HUDEP-2 (cell line): ENCODE measurements at regions not wholly inside any gene's neighbourhood (a gene's known extent, or its start where the extent isn't known, plus 50 kb on each side); places are given as distances from the start of the nearest gene placed in this dataset.
"Not testable (repeated sequence)": the region's sequence is repeated elsewhere in the genome, so short reads cannot be mapped to it uniquely, and the experiment has no call there.

Experiments
- DNase-seq, 76 experiments: peaks; one replicate each; lab custom pipeline; 2025; ENCODE audit not compliant: unreplicated experiment in 76 of 76; lab: John Stamatoyannopoulos, UW

DNA sequence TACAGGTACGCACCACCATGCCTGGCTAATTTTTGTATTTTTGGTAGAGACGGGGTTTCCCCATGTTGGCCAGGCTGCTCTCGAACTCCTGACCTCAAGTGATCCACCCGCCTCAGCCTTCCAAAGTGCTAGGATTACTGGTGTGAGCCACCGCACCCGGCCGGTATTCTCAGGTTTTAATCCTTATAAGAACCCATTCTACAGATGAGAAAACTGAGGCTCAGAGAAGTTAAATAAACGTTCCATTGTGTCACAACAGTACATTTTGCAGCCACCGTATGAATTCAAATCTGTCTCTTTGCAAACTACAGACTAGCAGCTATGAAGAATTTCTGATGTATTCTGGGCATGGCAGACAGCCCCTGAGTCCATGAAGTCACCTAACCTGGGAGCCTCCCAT is 60.9 kb upstream of the LAPTM4A start:
- DNase-seq: not testable (repeated sequence)

- DNase-seq: no peak
Observed at GRCh38 chr2:20111311-20112131, 60.1 kb upstream of the LAPTM4A start.

DNA sequence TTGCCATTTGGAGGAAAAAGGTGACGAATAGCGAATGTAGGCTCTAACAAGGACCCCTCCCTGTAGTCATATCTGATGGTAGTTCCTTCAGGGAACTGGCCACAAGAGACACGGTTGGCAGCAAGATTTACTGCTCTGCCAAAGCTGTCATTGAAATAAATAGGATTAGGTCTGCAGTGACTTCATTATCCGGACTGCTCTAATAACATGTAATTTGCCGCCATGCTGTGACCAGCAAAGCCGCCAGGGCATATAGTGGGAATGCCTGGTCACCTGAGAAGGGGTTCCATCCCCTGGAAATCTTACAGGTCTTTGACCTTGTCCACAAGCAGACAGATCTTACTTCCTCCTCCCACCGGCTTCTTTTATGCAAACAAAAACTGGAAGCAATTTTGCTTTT is 59.4 kb upstream of the LAPTM4A start:
- DNase-seq: no peak

- no peak for DNase-seq
Observed at GRCh38 chr2:20110383-20110782, 59.0 kb upstream of the LAPTM4A start.

GRCh38 chr2:20108655-20109396 is 57.4 kb upstream of the LAPTM4A start:
- no peak for DNase-seq

GRCh38 chr2:20107776-20108175 is 56.3 kb upstream of the LAPTM4A start:
- no peak for DNase-seq

DNA sequence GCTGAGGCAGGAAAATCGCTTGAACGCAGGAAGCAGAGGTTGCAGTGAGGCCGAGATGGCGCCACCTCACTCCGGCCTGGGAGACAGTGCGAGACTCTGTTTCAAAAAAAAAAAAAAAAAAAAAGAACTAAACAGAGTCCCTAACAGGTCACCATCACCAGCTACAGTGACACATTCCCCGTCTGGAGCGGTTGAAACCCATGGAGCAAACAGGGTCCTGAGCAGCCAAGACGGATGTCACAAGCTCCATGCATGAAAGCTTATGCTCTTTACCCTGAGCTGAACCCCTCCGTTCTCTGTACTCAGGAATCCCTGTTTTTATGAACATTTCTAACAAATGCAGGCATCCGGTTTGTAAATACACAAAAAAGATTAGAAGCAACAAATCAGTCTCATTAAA is 55.9 kb upstream of the LAPTM4A start:
- DNase-seq: no peak

- DNase-seq: peak in 1 of 76 experiments; percentile 15
Observed at GRCh38 chr2:20106746-20107145, 55.3 kb upstream of the LAPTM4A start.

DNA sequence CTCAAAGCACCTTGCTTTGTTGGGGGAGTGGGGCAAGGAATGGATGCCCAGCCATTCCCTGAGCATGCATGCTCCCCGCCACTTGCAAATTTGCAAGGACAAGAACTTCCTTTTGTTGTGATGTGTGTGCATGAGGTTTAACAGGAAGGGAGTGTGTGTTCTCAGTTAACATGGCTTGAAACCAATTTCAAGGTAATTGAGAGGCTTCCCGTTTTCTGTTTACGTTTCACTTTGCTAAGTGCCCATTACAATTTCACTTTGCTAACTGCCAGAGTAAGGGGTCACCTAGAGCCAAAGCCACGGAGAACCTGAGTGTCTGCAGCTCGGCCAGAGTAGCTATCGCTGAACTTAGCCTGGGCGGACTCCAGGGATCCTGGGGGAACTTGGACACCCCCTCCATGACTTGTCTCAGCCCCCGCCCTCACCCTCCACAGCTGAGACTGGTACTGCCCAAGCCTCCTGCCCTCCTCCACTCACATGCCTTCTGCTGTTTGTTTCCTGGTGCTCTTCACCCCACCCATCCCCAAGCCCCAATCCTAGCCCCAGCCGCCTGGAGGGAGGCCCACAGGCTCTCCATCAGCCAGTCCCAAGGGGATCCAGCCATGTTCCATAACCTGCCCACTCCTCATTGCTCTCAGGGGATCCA is 53.6 kb upstream of the LAPTM4A start:
- no peak for DNase-seq

DNA sequence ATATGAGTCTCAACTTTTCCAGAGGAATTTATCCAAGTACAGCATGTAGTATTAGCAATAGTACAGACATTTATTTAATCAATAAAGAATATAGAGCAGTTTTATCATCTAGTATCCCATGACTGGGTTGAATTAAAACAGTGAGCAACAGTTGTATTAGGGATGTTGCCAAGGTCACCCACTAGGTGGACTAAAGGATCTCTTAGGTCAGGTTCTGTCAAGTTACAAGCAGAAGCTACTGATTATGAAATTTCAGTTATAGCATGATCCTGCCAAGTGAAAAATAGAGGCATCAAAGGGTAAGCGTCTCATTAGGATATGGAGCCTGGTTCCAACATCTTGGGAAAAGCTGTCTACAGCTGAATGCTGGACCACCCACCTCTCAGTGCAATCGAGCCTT is 52.1 kb upstream of the LAPTM4A start:
- DNase-seq: peak in 10 of 76 experiments; percentile 5 to 43 (median 17)
